Pancreas (tissue), 10 donors: ENCODE measurements at regions not wholly inside any gene's neighbourhood (a gene's known extent, or its start where the extent isn't known, plus 50 kb on each side); places are given as distances from the start of the nearest gene placed in this dataset.

Experiments used
- ATAC-seq, 4 donors: fragments of 200-7000 bp; cut with Tn5 transposase; one replicate each; pipeline versions ENCODE4 v1.8.0 to v1.9.1; 2020; ENCODE audit warnings: mild to moderate bottlenecking in 4 of 4, moderate library complexity in 4 of 4
- DNase-seq, 6 donors: peaks; one replicate each; pipeline ENCODE4 v3.0.0-alpha.2; 2020
- FAIRE-seq: peaks from 2 replicates; lab custom pipeline; 2012; peaks lifted over from hg19 to GRCh38; lab: Jason Lieb, UNC
- H3K27ac ChIP-seq, 4 donors: fragments of 200-600 bp; sonication (generic); 1 replicate in 3 of 4; 2 replicates in 1 of 4; pipeline versions ENCODE4 v1.5.0 to v1.8.0; 2020
- H3K27me3 ChIP-seq, 4 donors: fragments of 200-600 bp; one replicate each; pipeline ENCODE4 v1.8.0; 2021
- H3K36me3 ChIP-seq, 3 donors: fragments of 200-600 bp; sonication (generic) in 1 of 3; one replicate each; pipeline versions ENCODE4 v1.5.0 to v1.8.0; 2020 to 2021
- H3K4me1 ChIP-seq, 3 donors: fragments of 200-600 bp; one replicate each; pipeline ENCODE4 v1.8.0; 2021
- H3K4me3 ChIP-seq, 4 donors: fragments of 200-600 bp; sonication (generic) in 2 of 4; one replicate each; pipeline versions ENCODE4 v1.5.0 to v1.8.0; 2020 to 2021
- H3K9me3 ChIP-seq, 4 donors: fragments of 200-600 bp; one replicate each; pipeline ENCODE4 v1.8.0; 2021
- WGBS, 2 donors: extraction: QIAGEN DNeasy Blood & Tissue Kit; methylation state at CpG; one replicate each; pipeline ENCODE4 v1.1.7; 2013; 5-methylcytosine and 5-hydroxymethylcytosine counted together
- intact Hi-C, 3 donors: fragments of 100-400 bp; cut with DNase I; formaldehyde crosslinking; loops; one replicate each; pipeline versions ENCODE4 v1.11.1 to v1.14.2; 2022
- TF ChIP-seq, protein P1 (sequence below), 4 donors: fragments of 200-600 bp; sonication (generic) in 3 of 4; IDR thresholded peaks; one replicate each; pipeline versions ENCODE4 v1.5.0 to v1.8.0; 2021; ENCODE audit warnings: antibody characterized with exemption in 4 of 4
- donor health status: healthy with polysubstance abuse.
- donor health status: DM: no; HTN: no; CAD: no; lungs with moderate emphysema.
- donor health status: DM: no; HTN: no; CAD: no.
- donor health status: control.
- donor health status: control.
- donor health status: Bipolar disorder and iron deficiency.
- donor health status: DM: yes; HTN: yes; CAD: no.
- donor health status: DM: no; HTN: no; CAD: no.
- donor health status: DM: no; HTN: no; CAD: no.
- donor health status: DM: yes; HTN: yes; CAD: no.

DNA sequence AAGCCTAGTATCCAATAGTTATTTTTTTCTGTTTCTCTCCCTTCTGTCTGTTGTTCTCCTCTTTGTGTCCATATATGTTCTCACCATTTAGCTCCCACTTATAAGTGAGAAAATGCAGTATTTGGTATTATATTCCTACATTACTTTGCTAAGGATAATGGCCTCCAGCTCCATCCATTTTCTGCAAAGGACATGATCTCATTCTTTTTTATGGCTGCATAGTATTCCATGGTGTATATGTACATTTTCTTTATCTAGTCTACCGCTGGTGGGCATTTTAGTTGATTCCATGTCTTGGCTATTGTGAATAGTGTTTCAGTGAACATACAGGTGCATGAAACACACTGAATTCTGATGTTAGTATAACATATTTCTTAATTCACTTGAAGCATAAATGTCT lies 348.9 kb upstream of the TRPC7 start:
- DNase-seq (no peak), FAIRE-seq (no peak), ATAC-seq (no peak)
- intact Hi-C loops = no loop called here
- WGBS, 2 donors = 77 to 86% methylated on average over 1 of the region's 1 CpG
- Histone ChIP-seq H3K27me3 (no peaks in the 10 kb centered on the region), H3K4me3 (no peak overlapping the region), H3K4me1 (no peaks in the 10 kb centered on the region), H3K36me3 (no peaks in the 10 kb centered on the region), H3K27ac (no peak overlapping the region), H3K9me3 (no peaks in the 10 kb centered on the region)
- TF ChIP-seq, protein P1, sequence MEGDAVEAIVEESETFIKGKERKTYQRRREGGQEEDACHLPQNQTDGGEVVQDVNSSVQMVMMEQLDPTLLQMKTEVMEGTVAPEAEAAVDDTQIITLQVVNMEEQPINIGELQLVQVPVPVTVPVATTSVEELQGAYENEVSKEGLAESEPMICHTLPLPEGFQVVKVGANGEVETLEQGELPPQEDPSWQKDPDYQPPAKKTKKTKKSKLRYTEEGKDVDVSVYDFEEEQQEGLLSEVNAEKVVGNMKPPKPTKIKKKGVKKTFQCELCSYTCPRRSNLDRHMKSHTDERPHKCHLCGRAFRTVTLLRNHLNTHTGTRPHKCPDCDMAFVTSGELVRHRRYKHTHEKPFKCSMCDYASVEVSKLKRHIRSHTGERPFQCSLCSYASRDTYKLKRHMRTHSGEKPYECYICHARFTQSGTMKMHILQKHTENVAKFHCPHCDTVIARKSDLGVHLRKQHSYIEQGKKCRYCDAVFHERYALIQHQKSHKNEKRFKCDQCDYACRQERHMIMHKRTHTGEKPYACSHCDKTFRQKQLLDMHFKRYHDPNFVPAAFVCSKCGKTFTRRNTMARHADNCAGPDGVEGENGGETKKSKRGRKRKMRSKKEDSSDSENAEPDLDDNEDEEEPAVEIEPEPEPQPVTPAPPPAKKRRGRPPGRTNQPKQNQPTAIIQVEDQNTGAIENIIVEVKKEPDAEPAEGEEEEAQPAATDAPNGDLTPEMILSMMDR (IDR thresholded peaks at IDR 0.05) = no peak

DNA sequence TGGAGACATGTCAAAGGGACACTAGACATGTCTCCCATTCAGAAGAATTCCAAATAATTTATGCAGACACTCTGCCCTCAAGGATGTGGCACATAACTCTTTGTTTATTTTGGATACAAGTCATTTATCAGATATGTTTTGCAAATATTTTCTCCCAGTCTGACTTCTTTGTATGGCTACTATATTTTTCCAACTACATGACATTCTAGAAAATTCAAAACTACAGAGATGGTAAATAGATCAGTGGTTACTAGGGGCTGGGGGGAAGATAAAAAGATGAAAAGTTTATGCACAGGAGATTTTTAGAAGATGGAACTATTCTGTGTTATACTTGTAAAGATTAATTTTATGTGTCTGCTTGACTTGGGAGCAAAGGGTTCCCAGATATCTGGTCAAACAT lies 347.3 kb upstream of the TRPC7 start:
- Histone ChIP-seq H3K9me3 (no peaks in the 10 kb centered on the region), H3K4me1 (no peaks in the 10 kb centered on the region), H3K27me3 (no peaks in the 10 kb centered on the region), H3K27ac (no peak overlapping the region), H3K36me3 (no peaks in the 10 kb centered on the region), H3K4me3 (no peak overlapping the region)
- FAIRE-seq (no peak), DNase-seq (no peak), ATAC-seq (no peak)
- intact Hi-C loops = no loop called here
- TF ChIP-seq, protein P1 (IDR thresholded peaks at IDR 0.05) = no peak

DNA sequence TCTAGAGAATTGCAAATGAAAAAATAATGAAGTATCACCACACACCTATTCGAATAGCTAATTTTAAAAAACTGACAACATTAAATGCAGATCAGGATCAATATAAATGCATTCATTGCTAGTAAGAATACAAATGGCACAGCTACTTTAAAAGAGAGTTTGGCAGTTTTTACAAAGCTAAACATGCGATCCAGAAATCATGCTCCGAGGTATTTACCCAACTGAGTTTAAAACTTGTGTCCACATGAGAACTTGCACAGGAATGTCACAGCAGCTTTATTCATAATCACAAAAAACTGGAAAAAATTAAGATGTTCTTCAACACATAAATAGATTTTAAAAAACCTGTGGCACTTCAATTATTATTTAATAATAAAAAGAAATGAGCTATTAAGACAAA lies 345.5 kb upstream of the TRPC7 start:
- H3K4me1 ChIP-seq = no peaks in the 10 kb centered on the region
- no peaks in the 10 kb centered on the region for H3K27me3 ChIP-seq
- no peaks in the 10 kb centered on the region for H3K9me3 ChIP-seq
- DNase-seq = no peak
- TF ChIP-seq, protein P1 (IDR thresholded peaks at IDR 0.05) = no peak
- no peak overlapping the region for H3K4me3 ChIP-seq
- no peak for FAIRE-seq
- H3K36me3 ChIP-seq = no peaks in the 10 kb centered on the region
- intact Hi-C loops = no loop called here
- 70 to 74% methylated on average over 3 of the region's 3 CpGs for WGBS, 2 donors
- H3K27ac ChIP-seq = no peak overlapping the region
- ATAC-seq = no peak

DNA sequence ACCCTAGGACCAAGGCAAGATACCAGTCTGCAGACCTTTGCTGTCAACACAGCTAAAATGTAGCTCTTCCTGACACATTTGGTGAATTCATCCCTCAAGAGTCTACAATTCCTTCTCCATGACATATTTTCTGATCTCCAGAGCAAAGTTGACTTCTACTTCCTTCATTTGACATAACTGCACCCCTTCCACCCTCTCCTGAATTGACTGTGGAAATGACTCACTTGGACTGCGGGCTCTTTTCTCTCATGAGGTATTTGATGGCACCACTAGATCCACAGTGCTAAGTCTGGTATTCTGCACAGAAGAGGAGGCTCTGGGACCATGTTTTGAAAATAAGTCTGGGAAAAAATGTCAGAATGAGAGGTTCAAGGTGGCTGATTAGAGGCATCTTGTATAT lies 338.4 kb upstream of the TRPC7 start:
- H3K27me3 ChIP-seq = no peaks in the 10 kb centered on the region
- ATAC-seq (no peak), DNase-seq (no peak), FAIRE-seq (no peak)
- H3K27ac ChIP-seq = no peak overlapping the region
- no peaks in the 10 kb centered on the region for H3K36me3 ChIP-seq
- intact Hi-C loops = no loop called here
- H3K4me1 ChIP-seq = no peaks in the 10 kb centered on the region
- H3K4me3 ChIP-seq = no peak overlapping the region
- TF ChIP-seq, protein P1 (IDR thresholded peaks at IDR 0.05) = no peak
- WGBS, 2 donors = 89 to 97% methylated on average over 1 of the region's 1 CpG
- H3K9me3 ChIP-seq = no peaks in the 10 kb centered on the region

DNA sequence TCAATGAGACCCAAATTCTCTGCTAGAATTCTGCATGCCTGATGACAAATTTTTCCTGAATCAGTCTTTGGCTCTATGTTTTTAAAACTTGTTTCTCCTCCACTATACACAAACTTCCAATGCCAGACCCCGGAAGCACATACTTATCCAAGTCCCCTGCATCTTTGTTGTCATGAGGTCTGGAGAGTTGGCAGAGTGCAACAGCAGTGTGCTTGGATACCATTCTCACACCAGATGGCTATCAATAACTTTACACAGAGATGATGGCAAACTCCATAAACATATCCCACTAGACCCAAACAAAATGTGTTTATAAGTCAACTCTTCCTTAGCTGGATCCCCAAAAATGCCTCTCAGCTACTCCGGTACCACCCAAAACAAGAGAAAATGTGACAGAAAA lies 337.7 kb upstream of the TRPC7 start:
- H3K27ac ChIP-seq = no peak overlapping the region
- no peak for FAIRE-seq

More for the DNA sequence above, 337.7 kb upstream of the TRPC7 start:
- TF ChIP-seq, protein P1 (IDR thresholded peaks at IDR 0.05) = no peak
- H3K36me3 ChIP-seq = no peaks in the 10 kb centered on the region
- 92 to 93% methylated on average over 2 of the region's 2 CpGs for WGBS, 2 donors
- DNase-seq (no peak), ATAC-seq (no peak)
- no peak overlapping the region for H3K4me3 ChIP-seq
- intact Hi-C loops = no loop called here
- H3K9me3 ChIP-seq = no peaks in the 10 kb centered on the region
- H3K27me3 ChIP-seq = no peaks in the 10 kb centered on the region
- H3K4me1 ChIP-seq = no peaks in the 10 kb centered on the region
